Hematopoietic multipotent progenitor cell treated with erythropoietin and hydrocortisone succinate and interleukin-3 and kit ligand, for 4 days (in vitro differentiated cells): ENCODE measurements at regions not wholly inside any gene's neighbourhood (a gene's known extent, or its start where the extent isn't known, plus 50 kb on each side); places are given as distances from the start of the nearest gene placed in this dataset.

Experiments
- DNase-seq: peaks from one replicate; pipeline ENCODE4 v3.0.0-alpha.2; 2015

DNA sequence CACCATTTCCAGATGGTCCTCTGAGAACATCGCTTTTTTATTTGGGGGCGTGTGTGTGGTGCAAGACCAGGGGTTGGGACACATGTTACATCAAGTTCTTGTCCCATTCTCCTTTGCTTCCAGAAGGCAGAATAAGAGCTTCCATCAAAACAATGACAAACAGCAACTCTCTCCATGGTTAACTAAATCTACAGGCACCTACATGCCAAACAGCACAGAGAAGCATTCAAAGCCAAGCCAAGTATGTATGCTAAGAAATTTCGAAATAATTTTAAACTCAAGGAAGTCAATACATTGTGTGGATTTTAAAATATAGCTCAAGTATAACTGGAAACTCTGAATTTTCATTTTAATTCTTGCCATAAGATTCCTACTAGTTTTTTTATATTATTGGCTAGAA, 105.6 kb downstream of the SEC61B start:
- DNase-seq: no peak

- no peak for DNase-seq
Measured at GRCh38 chr9:99335280-99335679, 113.2 kb downstream of the SEC61B start.

GRCh38 chr9:99336005-99336404, 113.9 kb downstream of the SEC61B start:
- DNase-seq: no peak

GRCh38 chr9:99336531-99336930, 114.4 kb downstream of the SEC61B start:
- no peak for DNase-seq

GRCh38 chr9:99340281-99340680, 118.2 kb downstream of the SEC61B start:
- no peak for DNase-seq

GRCh38 chr9:99341686-99342085, 119.6 kb downstream of the SEC61B start:
- DNase-seq: no peak

DNA sequence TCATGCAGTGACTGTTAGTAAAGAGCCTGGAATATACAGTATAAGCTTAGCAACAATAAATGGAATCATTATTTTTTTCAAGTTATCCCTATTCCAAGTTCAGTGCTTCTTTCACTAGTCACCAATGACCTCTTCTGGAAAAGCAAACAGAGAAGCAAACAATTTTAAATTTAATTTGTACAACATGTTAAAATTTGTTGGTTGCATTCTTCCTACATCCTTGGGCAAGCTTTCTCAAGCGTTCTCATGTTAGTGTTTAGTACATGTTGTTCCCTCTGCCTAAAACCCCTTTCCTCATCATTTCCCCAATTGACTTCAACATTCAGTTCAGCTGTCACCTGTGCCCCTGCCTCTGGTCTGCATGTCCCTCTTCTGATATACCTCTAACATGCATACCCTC, 123.4 kb downstream of the SEC61B start:
- DNase-seq: no peak

- DNase-seq: no peak
Measured at GRCh38 chr9:99345942-99346341, 123.9 kb downstream of the SEC61B start.

- DNase-seq: no peak
Measured at GRCh38 chr9:99347568-99347967, 125.5 kb downstream of the SEC61B start.

DNA sequence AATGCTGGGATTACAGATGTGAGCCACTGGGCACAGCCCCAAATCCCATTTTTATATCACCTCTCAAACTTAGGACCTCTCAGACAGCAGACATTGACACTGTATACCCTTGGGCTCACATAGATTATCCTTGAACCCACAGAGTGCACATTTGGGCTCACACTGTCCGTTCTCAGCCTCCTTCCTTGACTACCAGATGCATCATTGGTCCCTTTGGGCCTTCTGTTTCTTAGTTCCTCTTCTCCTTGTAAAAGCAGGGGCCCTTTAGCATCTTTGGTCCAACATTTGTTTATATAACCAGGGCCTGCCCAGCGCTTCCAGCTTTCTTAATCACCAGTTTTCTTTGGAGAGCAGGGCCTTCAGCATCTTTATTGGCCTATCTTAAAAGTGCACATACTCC, 126.2 kb downstream of the SEC61B start:
- no peak for DNase-seq

DNA sequence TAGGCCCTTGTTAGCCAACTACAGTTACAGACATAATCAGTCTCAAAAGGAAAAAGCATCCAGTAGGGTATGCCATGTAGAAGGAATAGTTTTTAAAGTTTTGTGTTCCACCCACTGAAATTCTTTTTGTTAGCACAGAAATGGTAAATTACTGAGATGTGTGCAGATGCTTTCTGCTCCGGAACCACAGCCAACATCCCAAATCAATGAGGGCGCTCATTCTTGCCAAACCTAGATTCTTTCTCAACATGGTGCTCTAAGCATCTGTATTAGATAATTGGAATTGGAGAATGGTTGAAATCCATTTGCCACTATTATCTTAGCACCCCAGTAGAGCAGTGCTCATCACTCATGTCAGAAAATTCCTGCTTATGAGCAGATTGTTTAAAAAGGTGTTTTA, 127.8 kb downstream of the SEC61B start:
- no peak for DNase-seq

DNA sequence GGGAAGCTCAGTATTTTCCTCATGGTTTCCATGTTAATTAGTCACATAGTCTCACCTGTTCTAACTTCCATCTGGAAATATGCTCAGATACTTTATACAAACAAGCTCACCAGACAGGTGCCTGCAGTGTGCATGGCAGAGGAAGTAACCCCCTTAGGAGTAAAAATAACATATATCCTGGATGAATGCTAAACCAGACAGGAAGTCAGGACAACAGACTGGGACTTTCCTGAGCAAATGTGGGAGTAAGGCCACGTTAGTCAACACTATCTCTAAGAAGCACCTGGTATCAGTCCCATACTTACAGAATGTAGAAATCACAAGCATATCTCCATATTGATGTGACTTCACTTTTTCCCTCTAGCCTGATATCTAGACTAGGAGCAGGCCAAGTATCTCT, 128.4 kb downstream of the SEC61B start:
- no peak for DNase-seq

DNA sequence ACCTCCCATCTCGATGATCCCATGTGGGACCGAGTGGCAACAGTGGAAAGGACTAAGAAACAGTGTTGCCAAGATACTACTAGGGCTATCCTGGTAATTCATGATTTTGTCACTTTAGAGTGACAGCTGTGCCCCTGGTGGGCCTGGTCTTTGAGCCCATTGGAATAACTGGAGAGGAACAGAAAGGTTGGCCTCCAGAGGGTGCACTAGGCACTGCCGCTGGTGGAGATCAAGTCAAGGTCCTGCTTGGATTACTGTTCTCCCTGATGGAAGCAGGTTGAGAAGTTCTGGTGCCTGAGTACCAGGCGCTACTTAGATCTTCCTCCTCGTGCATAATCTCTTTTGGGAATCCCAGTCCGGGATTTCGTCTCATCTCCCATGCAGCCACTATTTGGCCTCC, 129.6 kb downstream of the SEC61B start:
- DNase-seq: no peak

- no peak for DNase-seq
Measured at GRCh38 chr9:99352826-99353225, 130.7 kb downstream of the SEC61B start.

GRCh38 chr9:99353408-99353807, 131.3 kb downstream of the SEC61B start:
- no peak for DNase-seq

DNA sequence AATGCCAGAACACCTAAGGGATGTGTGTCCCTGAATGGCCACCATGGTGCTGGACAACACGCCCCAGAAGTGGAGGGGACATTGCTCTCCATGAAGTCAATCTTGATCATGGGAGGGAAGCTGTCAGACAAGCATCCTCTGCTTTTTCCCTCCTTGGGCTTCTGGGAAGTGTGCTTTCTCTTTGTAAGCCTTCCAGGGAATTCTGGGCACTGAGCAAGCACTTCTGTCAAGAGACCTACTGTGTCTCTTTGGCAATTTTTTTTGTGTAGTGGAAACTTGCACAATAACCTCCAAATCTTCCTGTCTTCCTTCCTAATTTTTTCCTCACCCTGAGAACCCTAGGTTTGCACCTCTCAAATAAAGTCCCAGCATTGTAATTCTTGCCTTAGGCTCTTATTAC, 132.0 kb downstream of the SEC61B start:
- no peak for DNase-seq

- no peak for DNase-seq
Measured at GRCh38 chr9:99356512-99356971, 134.5 kb downstream of the SEC61B start.

DNA sequence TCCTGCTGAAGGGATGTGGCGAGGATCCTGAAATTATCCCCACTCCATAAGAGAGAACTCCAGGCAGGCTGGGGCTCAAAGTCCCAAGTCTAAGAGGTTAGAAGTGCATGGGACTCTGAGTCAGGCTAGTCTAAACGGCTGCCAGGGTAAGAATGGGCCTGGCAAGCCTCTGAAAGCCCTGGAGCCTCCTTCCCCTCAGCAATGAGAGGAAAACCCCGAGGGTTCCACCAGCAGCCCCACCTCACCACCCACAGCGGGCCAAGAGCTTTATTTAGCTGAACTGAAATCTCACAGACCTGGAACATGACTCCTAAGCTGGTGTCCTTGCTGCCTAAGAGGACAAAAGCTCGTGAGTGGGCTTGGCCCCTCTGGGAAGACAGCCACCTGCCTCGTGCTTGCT, 135.5 kb downstream of the SEC61B start:
- no peak for DNase-seq

- DNase-seq: no peak
Measured at GRCh38 chr9:99358668-99359067, 136.6 kb downstream of the SEC61B start.

DNA sequence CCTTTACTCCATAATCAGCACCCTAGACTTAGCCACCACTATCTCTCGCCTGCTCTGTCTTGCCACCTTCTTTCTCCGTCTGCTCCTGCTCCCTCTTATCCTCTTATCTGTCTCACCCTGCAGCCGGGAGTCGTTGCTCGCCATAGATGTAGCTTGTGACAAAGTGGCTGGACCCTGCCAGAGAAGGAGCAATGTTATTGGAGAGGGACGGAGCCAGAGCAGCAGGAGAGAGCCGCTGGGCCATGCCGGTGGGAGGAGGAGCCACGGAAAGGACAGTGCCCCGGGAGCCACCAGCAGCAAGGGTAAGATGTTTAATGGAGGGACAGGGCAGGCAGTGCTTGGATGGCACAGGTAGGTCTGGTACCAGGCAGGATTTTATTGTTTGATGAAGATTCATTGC, 137.3 kb downstream of the SEC61B start:
- DNase-seq: no peak

DNA sequence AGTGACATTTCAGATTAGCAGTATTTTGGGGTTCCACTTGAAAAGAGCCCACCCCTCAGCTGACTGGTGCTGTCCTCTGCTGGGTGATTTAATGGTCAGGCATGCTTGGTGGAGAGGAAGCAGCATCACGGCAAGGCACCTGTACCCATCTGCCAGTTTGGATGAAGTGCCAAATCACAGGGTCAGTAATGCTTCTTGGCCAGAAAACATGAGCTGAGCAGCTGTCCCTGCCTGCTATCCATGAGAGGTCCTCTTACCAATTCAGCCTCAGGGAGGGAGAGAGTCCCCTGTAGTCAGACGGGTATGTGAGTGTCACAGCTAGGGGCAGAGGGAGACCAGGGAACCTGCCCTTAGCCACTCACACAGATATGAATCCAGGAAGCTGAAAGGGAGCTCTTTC, 137.9 kb downstream of the SEC61B start:
- no peak for DNase-seq

GRCh38 chr9:99361817-99362216, 139.7 kb downstream of the SEC61B start:
- no peak for DNase-seq

DNA sequence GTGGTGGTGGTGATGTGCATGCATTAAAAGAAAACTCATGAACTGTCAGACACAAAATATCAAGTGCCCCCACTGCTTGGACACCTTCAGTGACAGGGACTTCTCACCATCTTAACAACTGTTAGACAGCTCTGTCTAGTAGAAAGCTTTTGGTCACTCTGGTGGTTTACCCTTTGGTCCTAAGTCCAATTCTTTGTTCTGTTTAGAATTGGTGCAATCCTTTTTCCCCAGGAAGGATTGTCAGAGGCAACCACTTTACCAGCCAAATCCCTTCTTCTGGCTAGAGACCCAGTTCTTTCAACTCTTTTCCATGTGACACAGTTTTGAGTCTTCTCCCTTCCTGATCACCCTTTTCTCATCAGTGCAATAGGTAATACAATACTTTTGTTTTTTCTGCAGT, 140.2 kb downstream of the SEC61B start:
- DNase-seq: no peak

DNA sequence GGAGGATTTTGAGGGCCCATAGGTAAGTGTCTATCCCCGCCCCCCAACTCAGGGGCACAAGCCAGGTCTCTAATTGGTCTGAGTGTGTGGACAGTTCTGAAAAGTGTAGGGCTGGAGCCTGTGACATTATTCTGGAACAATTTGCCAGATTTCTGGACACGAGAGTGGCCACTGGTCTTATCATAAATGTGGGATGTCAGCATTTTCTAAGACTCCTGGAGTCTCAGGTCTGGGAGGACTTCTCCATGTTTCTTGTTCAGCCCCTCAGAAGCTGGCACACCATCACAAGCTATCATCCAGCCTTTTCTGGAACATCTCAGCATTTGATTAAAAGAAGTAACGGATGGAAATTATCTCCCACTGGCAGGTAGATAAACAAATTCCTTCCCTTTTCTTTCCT, 141.4 kb downstream of the SEC61B start:
- DNase-seq: no peak

- no peak for DNase-seq
Measured at GRCh38 chr9:99365233-99365980, 143.3 kb downstream of the SEC61B start.
